ENCODE measurements at regions not wholly inside any gene's neighbourhood (a gene's known extent, or its start where the extent isn't known, plus 50 kb on each side); places are given as distances from the start of the nearest gene placed in this dataset.

- no peak for DNase-seq
Observed at GRCh38 chr6:104305206-104305605, 554.5 kb downstream of the HACE1 start.

DNA sequence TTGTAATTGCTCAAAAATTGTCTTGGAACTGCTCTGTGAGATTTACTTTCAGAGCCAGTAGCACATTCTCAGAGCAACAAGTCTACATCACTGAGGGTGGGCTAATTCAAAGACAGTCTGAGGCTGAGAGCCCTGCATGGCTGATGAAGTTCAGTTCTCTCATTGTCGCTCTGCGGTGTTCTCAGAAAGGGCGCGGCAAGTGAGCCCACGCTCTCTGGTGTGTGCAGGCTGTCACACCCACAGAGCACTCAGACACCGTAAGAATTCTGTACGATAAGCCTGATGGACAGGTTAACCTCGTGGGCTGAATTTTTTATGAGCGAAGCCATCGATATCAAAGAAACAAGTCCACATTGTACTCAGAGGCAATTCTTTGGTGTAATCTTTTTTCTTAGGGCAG lies 557.8 kb downstream of the HACE1 start:
- DNase-seq: no peak

DNA sequence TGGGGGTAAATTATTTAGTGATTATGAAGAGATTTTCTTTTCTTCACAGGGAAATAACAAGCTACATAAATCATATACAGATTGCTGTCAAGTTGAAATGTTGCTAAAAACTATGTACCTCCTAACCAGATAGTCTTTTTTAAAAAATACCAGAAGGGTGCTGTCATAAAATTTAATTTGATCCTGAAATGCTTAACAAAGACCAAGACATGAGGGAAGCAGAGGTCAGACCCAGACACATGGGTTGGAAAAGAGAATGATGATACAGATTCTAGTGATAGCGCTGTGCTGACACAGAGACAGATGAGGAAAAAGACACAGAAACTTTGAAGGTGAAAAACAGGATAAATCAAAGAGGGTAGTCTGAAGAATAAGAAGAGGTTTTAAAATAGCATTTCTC lies 573.1 kb downstream of the HACE1 start:
- no peak for DNase-seq

GRCh38 chr6:104284872-104285271 lies 574.8 kb downstream of the HACE1 start:
- no peak for DNase-seq

DNA sequence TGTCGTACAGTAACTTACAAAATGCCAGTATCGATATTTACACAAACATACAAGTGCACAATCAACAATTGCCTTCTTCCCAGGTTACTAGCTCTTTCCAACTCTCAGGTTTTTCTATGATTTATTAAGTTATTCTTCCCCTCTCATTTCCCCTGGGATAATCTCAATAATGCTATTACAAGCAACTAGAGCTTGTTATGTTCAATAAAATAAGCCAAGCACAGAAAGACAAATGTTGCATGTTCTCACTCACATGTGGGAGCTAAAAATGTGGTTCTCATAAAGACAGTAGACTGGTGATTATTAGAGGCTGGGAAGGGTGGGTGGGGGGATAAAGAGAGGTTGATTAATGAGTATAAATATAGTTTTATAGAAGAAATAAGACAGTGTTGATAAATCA lies 577.1 kb downstream of the HACE1 start:
- no peak for DNase-seq

- DNase-seq: no peak
Observed at GRCh38 chr6:104281370-104281769, 578.3 kb downstream of the HACE1 start.

DNA sequence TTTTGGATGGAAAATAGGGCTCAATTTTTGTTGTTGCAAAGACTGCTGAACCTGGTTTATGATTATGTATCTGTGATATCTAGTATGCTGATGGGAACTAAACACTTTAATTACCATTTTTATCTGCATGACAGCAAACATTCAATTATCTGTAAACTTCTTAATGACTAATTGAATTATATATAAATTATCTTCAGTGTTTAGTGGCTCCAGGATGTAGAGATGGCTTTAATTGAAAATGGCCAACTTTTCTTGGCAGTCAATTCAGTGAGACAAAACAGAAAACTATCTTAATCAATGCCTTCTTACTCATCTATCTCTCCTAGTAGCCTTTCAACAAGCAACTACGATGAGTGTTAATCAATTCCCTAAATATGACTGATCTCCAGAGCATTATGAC lies 591.3 kb downstream of the HACE1 start:
- no peak for DNase-seq

- no peak for DNase-seq
Observed at GRCh38 chr6:104266922-104267321, 592.8 kb downstream of the HACE1 start.

DNA sequence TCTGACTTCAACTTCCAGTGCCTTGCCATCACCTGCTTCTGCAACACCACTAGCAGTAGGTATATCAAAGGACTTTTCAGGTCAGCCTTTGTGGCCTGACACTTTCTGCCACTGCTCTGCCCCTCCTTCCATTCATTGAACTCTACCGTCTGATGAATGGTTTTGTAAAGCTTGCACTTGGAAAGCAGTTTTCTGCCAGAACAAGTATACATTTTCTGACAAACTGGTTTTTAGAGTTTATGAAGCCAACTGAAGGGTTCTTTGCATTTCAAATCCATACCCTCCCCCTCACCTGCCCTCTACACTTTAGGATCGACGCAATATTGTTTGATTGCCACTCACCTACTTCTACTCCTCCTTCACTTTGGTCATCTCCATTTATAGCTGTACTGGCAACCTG lies 603.1 kb downstream of the HACE1 start:
- DNase-seq: no peak

DNA sequence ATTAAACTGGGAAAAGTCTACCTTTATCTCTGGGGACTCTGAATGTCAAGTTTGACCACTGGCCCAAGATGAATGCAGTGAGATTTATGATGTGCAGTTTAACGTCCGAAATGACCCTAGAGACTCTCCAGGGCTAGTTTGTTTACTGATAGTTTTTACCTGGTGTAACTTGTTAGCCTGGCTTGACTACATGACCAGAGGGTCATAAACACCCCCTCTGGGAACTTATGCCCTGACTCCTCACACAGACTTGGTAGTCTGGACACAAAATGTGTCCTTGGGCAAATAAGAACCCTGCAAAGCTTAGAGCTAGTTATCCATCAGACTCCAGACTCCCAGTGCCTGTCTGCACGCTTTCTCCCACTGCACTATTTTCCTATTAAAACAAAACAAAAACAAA lies 606.5 kb downstream of the HACE1 start:
- DNase-seq: no peak

DNA sequence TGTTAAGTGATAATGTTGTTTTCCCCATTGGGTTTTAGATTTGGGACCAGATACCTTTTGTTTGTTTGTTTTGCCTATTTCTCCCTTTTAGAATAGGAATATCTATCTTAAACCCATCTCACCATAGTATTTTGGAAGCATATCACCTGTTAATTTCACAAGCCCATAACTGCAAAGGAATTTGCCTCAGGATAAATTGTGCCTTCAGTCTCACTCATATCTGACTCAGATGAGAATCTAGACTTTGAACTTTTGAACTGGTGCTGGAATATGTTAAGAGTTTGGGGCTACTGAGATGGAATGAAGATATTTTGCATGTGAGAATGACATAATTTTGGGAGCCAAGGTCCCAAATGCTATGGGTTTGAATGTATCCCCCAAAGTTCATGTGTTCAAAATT lies 607.4 kb downstream of the HACE1 start:
- DNase-seq: no peak

- DNase-seq: no peak
Observed at GRCh38 chr6:104251651-104252050, 608.1 kb downstream of the HACE1 start.

DNA sequence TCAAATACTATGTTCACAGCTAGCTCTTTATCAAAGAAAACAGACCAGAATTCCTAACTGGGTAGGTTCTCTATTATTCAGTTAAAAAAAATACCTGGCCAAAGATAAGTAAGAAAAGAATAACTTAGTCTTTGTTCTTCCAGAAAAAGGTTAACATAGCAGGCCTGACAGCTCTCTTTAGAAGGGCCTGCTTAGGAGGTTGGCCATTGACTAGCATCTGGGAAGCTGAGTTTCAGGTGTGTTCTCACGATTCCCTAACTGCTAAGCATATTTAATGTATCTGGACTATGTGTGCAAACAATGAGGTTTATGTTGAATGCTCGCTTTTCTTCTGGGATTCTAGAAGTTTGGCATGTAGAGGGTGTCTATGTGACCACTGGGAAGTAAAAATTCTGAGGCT lies 618.9 kb downstream of the HACE1 start:
- DNase-seq: no peak

DNA sequence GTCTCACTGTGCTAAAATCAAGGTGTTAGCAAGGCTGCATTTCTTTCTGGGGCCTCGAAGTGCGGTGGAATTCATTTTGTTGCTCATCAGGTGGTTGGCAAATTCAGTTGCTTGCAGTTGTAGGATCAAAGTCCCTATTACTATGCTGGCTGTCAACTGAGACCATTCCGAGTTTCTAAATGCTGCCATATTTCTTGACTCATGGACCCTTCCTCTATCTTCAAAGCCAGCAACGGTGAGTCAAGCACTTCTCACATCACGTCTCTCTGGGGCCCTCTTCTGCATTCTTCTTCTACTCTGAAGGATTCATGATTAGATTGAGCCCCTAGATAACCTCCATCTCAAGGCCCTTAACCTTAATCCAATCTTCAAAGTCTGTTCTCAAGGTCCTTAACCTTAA lies 619.7 kb downstream of the HACE1 start:
- no peak for DNase-seq

GRCh38 chr6:104229057-104229456 lies 630.7 kb downstream of the HACE1 start:
- no peak for DNase-seq

GRCh38 chr6:104227508-104227907 lies 632.2 kb downstream of the HACE1 start:
- DNase-seq: no peak

- no peak for DNase-seq
Observed at GRCh38 chr6:104226790-104227446, 632.8 kb downstream of the HACE1 start.

GRCh38 chr6:104218116-104218515 lies 641.6 kb downstream of the HACE1 start:
- DNase-seq: no peak

- no peak for DNase-seq
Observed at GRCh38 chr6:104214901-104215300, 644.8 kb downstream of the HACE1 start.

DNA sequence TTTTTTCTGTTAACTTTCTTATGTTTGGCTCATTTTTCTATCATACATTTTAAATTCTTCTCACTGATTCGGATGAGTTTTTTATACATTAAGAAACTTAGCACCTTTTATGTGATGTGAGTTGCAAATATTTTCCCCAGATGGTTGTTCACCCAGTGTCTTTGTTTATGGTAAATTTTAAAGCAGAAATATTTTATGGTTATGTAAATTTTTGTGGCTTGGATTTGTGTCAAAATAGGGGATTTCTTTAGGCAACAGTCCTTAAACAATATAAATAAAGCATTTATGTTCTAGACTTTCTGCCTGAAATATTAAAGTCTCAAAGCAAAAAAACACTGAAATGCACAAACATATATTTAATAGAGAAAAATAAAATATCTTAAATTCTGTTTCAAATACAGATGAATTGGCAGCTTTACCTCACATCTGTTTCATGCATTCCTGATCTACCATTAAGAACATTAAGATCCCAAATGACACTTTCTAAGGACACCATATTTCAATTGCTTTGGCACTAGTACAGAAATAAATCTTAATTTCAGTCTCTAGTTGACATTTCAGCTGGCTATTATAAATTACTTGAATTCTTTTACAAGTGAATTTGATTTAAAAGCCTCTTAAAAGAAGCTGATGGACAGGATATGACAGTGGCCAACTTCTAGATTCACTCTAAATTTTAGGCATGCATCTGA lies 646.6 kb downstream of the HACE1 start:
- no peak for DNase-seq

- DNase-seq: no peak
Observed at GRCh38 chr6:104207635-104208034, 652.1 kb downstream of the HACE1 start.

GRCh38 chr6:104201557-104201956 lies 658.2 kb downstream of the HACE1 start:
- no peak for DNase-seq

- no peak for DNase-seq
Observed at GRCh38 chr6:104187616-104188015, 672.1 kb downstream of the HACE1 start.

DNA sequence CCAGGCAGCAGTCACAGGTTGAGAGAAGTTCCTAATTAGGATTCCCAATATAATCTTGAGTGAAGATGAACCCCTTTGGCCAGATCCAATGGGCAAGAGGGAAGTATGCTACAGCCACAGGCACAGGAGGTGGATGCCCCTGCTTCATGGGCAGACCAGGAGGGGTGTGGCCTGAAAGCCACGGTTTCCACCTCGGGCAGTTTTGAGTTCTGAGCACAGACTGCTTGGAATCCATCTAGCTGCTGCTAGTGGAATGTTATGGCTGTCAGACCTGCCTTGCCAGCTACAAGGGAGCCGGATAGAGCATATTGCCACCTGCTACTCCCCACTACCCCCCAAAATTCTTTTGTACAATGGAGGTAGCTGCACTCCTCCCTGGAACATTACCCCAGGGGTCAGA lies 672.9 kb downstream of the HACE1 start:
- DNase-seq: no peak

- no peak for DNase-seq
Observed at GRCh38 chr6:104183816-104184435, 675.8 kb downstream of the HACE1 start.

Data from activated CD4-positive, alpha-beta T cell treated with anti-CD3 and anti-CD28 coated beads, Interleukin-2, amount 50 U/mL, for 1 hour (primary cell).